ENCODE measurements at regions not wholly inside any gene's neighbourhood (a gene's known extent, or its start where the extent isn't known, plus 50 kb on each side); places are given as distances from the start of the nearest gene placed in this dataset.

GRCh38 chr22:22064580-22064979 is 82.0 kb upstream of the TOP3B start:
- no peak overlapping the region for H3K27ac ChIP-seq (ENCODE audit: insufficient read depth in 1 of 2, low read depth in 1 of 2, low read length in 2 of 2, poor library complexity in 1 of 2, severe bottlenecking in 2 of 2)
- H3K4me1 ChIP-seq (ENCODE audit: control extremely low read depth in 1 of 4, control insufficient read depth in 4 of 4, insufficient read depth in 4 of 4, low read length in 3 of 4): no peaks in the 10 kb centered on the region
- H3K9me3 ChIP-seq (ENCODE audit: control extremely low read depth in 1 of 5, control insufficient read depth in 4 of 5, insufficient read depth in 2 of 5, low read depth in 1 of 5, low read length in 4 of 5): no peaks in the 10 kb centered on the region
- no peak for DNase-seq
- CTCF ChIA-PET: no interaction called here
- no peaks in the 10 kb centered on the region for H3K36me3 ChIP-seq (ENCODE audit: control insufficient read depth in 4 of 4, insufficient read depth in 4 of 4, low read length in 3 of 4)
- POLR2A ChIA-PET: no interaction called here
- H3K4me3 ChIP-seq (ENCODE audit: control insufficient read depth in 1 of 7, extremely low read depth in 1 of 7, insufficient read depth in 4 of 7, low read depth in 2 of 7, low read length in 6 of 7): no peak overlapping the region
- peaks cover 0 to 5% (median under 1%) of the 10 kb centered on the region in 5 experiments for H3K27me3 ChIP-seq (replicated peaks in 2 of 5; ENCODE audit: control insufficient read depth in 4 of 5, insufficient read depth in 5 of 5, low read length in 4 of 5)

DNA sequence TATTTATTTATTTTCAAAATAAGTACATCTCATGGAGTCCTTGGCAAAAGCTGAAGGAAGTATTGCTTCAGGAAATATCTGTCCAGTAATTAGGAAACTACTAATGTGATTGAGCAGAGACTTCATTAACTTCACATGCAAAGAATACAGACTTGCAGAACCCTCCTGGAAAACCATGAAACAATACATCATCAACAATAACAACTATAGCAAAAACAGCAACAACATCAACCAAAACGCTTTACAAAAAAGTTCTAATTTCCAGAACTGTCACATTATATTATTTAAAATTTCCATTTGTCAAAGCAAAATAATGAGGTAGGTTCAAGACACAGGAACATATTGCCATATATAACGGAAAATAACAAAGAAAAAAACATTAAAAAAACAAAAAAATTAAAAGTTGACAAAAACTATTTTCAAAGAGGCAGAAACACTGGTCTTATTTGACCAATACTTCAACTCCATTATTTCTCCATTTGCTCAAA is 79.8 kb upstream of the TOP3B start:
- H3K36me3 ChIP-seq (ENCODE audit: control insufficient read depth in 4 of 4, insufficient read depth in 4 of 4, low read length in 3 of 4): no peaks in the 10 kb centered on the region
- CTCF ChIA-PET: interaction anchor here (1.1 kb wide), 1 partner anchor 90 kb away, joined by 3 read pairs; no protein-coding TSS in a partner anchor
- H3K27me3 ChIP-seq (replicated peaks in 2 of 5; ENCODE audit: control insufficient read depth in 4 of 5, insufficient read depth in 5 of 5, low read length in 4 of 5): peaks cover 0 to 15% (median 7%) of the 10 kb centered on the region in 5 experiments
- no peak overlapping the region for H3K4me3 ChIP-seq (ENCODE audit: control insufficient read depth in 1 of 7, extremely low read depth in 1 of 7, insufficient read depth in 4 of 7, low read depth in 2 of 7, low read length in 6 of 7)
- H3K4me1 ChIP-seq (ENCODE audit: control extremely low read depth in 1 of 4, control insufficient read depth in 4 of 4, insufficient read depth in 4 of 4, low read length in 3 of 4): no peaks in the 10 kb centered on the region
- no peak overlapping the region for H3K27ac ChIP-seq (ENCODE audit: insufficient read depth in 1 of 2, low read depth in 1 of 2, low read length in 2 of 2, poor library complexity in 1 of 2, severe bottlenecking in 2 of 2)
- WGBS (ENCODE audit: insufficient coverage): no CpG with 5 or more reads among the region's 2 CpGs
- no peak for DNase-seq
- no peaks in the 10 kb centered on the region for H3K9me3 ChIP-seq (ENCODE audit: control extremely low read depth in 1 of 5, control insufficient read depth in 4 of 5, insufficient read depth in 2 of 5, low read depth in 1 of 5, low read length in 4 of 5)
- POLR2A ChIA-PET: no interaction called here

- no peak overlapping the region for H3K27ac ChIP-seq (ENCODE audit: insufficient read depth in 1 of 2, low read depth in 1 of 2, low read length in 2 of 2, poor library complexity in 1 of 2, severe bottlenecking in 2 of 2)
- H3K36me3 ChIP-seq (ENCODE audit: control insufficient read depth in 4 of 4, insufficient read depth in 4 of 4, low read length in 3 of 4): no peaks in the 10 kb centered on the region
- peaks cover 0 to 20% (median 7%) of the 10 kb centered on the region in 5 experiments for H3K27me3 ChIP-seq (replicated peaks in 2 of 5; ENCODE audit: control insufficient read depth in 4 of 5, insufficient read depth in 5 of 5, low read length in 4 of 5)
- H3K4me1 ChIP-seq (ENCODE audit: control extremely low read depth in 1 of 4, control insufficient read depth in 4 of 4, insufficient read depth in 4 of 4, low read length in 3 of 4): no peaks in the 10 kb centered on the region
- CTCF ChIA-PET: interaction anchor here (0.7 to 1.6 kb wide), 4 partner anchors 17 to 90 kb away, joined by 3 to 6 read pairs (median 4); no protein-coding TSS in a partner anchor
- H3K9me3 ChIP-seq (ENCODE audit: control extremely low read depth in 1 of 5, control insufficient read depth in 4 of 5, insufficient read depth in 2 of 5, low read depth in 1 of 5, low read length in 4 of 5): no peaks in the 10 kb centered on the region
- H3K4me3 ChIP-seq (ENCODE audit: control insufficient read depth in 1 of 7, extremely low read depth in 1 of 7, insufficient read depth in 4 of 7, low read depth in 2 of 7, low read length in 6 of 7): no peak overlapping the region
- POLR2A ChIA-PET: no interaction called here
- peak in 2 of 3 donors; percentile 20 to 44 for DNase-seq
- 96% methylated on average over 10 of the region's 11 CpGs for WGBS (ENCODE audit: insufficient coverage)
These were observed 78.8 kb upstream of the TOP3B start for GRCh38 chr22:22061085-22062077.

DNA sequence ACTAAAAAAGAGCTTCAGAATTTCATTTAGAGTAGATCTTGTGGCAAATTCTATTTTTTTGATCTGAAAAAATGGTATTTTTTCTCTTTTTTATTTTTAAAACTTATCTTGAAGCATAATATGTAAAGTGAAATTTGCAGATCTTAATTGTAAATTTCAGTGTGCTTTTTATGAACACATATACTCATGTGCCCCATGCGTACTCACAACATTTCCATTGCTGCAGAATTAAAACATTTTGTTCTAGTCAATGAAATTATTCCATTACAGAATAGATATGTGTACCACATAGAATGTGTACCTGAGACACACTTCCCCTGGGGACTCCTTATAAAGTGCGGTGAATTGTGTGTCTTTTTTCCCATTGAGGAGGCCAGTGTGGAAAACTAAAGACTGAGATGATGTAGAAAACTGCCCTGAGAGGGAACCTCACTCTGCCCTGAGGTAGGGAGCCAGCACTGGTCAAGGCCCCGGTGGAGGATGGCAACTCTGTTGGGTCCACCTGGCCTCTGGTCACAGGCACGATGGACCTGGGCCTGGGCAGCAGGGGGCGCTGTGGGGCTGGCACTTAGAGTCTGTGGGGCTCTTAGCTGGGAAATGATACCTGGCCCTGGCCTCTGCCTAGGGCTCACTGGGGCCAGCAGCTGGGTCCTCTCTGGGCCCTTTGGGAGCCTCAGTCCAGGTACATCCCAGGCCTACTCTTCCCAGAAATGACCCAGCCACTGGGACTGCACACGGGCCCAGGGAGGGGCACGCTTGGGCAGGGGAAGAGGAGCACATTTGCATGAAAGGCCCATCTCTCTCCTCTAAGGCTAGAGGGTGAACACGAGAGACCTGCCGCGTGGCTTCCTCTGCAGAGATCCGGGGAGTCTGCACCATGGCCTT is 77.9 kb upstream of the TOP3B start:
- ChIA-PET CTCF (interaction anchor here (0.7 to 1.6 kb wide), 3 partner anchors 16 to 47 kb away, joined by 3 to 6 read pairs (median 5); no protein-coding TSS in a partner anchor), POLR2A (no interaction called here)
- DNase-seq: peak; percentile 20 to 49 (median 36)
- 38% methylated on average over 4 of the region's 11 CpGs for WGBS (ENCODE audit: insufficient coverage)
- H3K27ac ChIP-seq (ENCODE audit: insufficient read depth in 1 of 2, low read depth in 1 of 2, low read length in 2 of 2, poor library complexity in 1 of 2, severe bottlenecking in 2 of 2): no peak overlapping the region
- H3K4me3 ChIP-seq (ENCODE audit: control insufficient read depth in 1 of 7, extremely low read depth in 1 of 7, insufficient read depth in 4 of 7, low read depth in 2 of 7, low read length in 6 of 7): no peak overlapping the region
- H3K27me3 ChIP-seq (replicated peaks in 2 of 5; ENCODE audit: control insufficient read depth in 4 of 5, insufficient read depth in 5 of 5, low read length in 4 of 5): peaks cover 0 to 20% (median 7%) of the 10 kb centered on the region in 5 experiments
- no peaks in the 10 kb centered on the region for H3K9me3 ChIP-seq (ENCODE audit: control extremely low read depth in 1 of 5, control insufficient read depth in 4 of 5, insufficient read depth in 2 of 5, low read depth in 1 of 5, low read length in 4 of 5)
- no peaks in the 10 kb centered on the region for H3K36me3 ChIP-seq (ENCODE audit: control insufficient read depth in 4 of 4, insufficient read depth in 4 of 4, low read length in 3 of 4)
- no peaks in the 10 kb centered on the region for H3K4me1 ChIP-seq (ENCODE audit: control extremely low read depth in 1 of 4, control insufficient read depth in 4 of 4, insufficient read depth in 4 of 4, low read length in 3 of 4)

DNA sequence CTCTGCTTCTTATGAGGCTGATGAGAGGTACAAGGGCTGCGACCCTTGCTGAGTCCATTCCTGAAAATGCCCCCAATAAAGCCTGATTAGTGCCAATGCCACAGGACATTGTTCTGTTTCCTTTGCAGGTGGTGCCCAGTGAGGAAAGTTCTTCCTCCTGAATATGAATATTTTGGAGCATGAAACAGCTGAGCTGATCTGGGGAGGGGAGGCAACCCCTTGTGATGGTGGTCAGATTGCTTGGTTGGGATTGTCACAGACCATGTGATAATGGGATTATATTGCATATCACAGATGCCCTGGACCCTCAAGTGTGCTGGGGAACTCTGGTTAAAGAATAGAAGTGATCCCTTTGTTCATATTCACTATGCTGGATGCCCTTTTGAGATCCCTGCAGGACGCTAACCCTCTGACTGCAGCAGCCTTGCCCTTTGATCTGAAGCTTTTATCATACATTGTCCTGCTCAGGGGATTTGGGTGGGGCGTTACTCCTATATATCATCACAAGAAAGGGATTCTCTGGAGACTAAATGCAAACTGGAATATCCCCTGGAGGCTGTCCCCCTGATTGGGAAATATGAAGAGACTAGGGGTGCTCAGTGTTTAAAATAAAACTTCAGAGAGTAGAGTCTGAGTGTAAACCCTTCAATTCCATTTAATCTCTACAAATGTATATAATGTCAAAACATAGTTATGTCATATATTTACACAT is 76.9 kb upstream of the TOP3B start:
- Histone ChIP-seq H3K4me1 (ENCODE audit: control extremely low read depth in 1 of 4, control insufficient read depth in 4 of 4, insufficient read depth in 4 of 4, low read length in 3 of 4) (no peaks in the 10 kb centered on the region), H3K4me3 (ENCODE audit: control insufficient read depth in 1 of 7, extremely low read depth in 1 of 7, insufficient read depth in 4 of 7, low read depth in 2 of 7, low read length in 6 of 7) (no peak overlapping the region), H3K9me3 (ENCODE audit: control extremely low read depth in 1 of 5, control insufficient read depth in 4 of 5, insufficient read depth in 2 of 5, low read depth in 1 of 5, low read length in 4 of 5) (no peaks in the 10 kb centered on the region), H3K27ac (ENCODE audit: insufficient read depth in 1 of 2, low read depth in 1 of 2, low read length in 2 of 2, poor library complexity in 1 of 2, severe bottlenecking in 2 of 2) (no peak overlapping the region), H3K36me3 (ENCODE audit: control insufficient read depth in 4 of 4, insufficient read depth in 4 of 4, low read length in 3 of 4) (no peaks in the 10 kb centered on the region), H3K27me3 (replicated peaks in 2 of 5; ENCODE audit: control insufficient read depth in 4 of 5, insufficient read depth in 5 of 5, low read length in 4 of 5) (peaks cover 0 to 20% (median 7%) of the 10 kb centered on the region in 5 experiments)
- POLR2A ChIA-PET: no interaction called here
- CTCF ChIA-PET: interaction anchor here (1.6 kb wide), 1 partner anchor 15 kb away, joined by 5 read pairs; no protein-coding TSS in a partner anchor
- no peak for DNase-seq
- 88% methylated on average over 1 of the region's 3 CpGs for WGBS (ENCODE audit: insufficient coverage)

- H3K9me3 ChIP-seq (ENCODE audit: control extremely low read depth in 1 of 5, control insufficient read depth in 4 of 5, insufficient read depth in 2 of 5, low read depth in 1 of 5, low read length in 4 of 5): no peaks in the 10 kb centered on the region
- ChIA-PET POLR2A (no interaction called here), CTCF (no interaction called here)
- peaks cover 0 to 20% (median 7%) of the 10 kb centered on the region in 5 experiments for H3K27me3 ChIP-seq (replicated peaks in 2 of 5; ENCODE audit: control insufficient read depth in 4 of 5, insufficient read depth in 5 of 5, low read length in 4 of 5)
- no peaks in the 10 kb centered on the region for H3K36me3 ChIP-seq (ENCODE audit: control insufficient read depth in 4 of 4, insufficient read depth in 4 of 4, low read length in 3 of 4)
- no peak overlapping the region for H3K4me3 ChIP-seq (ENCODE audit: control insufficient read depth in 1 of 7, extremely low read depth in 1 of 7, insufficient read depth in 4 of 7, low read depth in 2 of 7, low read length in 6 of 7)
- 93% methylated on average over 3 of the region's 4 CpGs for WGBS (ENCODE audit: insufficient coverage)
- no peaks in the 10 kb centered on the region for H3K4me1 ChIP-seq (ENCODE audit: control extremely low read depth in 1 of 4, control insufficient read depth in 4 of 4, insufficient read depth in 4 of 4, low read length in 3 of 4)
- H3K27ac ChIP-seq (ENCODE audit: insufficient read depth in 1 of 2, low read depth in 1 of 2, low read length in 2 of 2, poor library complexity in 1 of 2, severe bottlenecking in 2 of 2): no peak overlapping the region
- no peak for DNase-seq
These were observed 76.2 kb upstream of the TOP3B start for GRCh38 chr22:22058633-22059290.

Measured in common myeloid progenitor, CD34-positive (primary cell).